HEK293 (cell line): ENCODE measurements at regions not wholly inside any gene's neighbourhood (a gene's known extent, or its start where the extent isn't known, plus 50 kb on each side); places are given as distances from the start of the nearest gene placed in this dataset.

Experiments used
- CTCF ChIP-seq: fragments of 450-650 bp; formaldehyde crosslinking; IDR thresholded peaks from 2 replicates; pipeline ENCODE4 v1.5.1; 2016; ENCODE audit warnings: missing biosample characterization, missing genetic modification characterization
- KLF9 ChIP-seq: fragments of 450-650 bp; formaldehyde crosslinking; IDR thresholded peaks from 2 replicates; pipeline ENCODE4 v1.5.1; 2016; ENCODE audit warnings: missing biosample characterization, missing genetic modification characterization, low read depth
- YY1 ChIP-seq: fragments of 450-650 bp; formaldehyde crosslinking; IDR thresholded peaks from 2 replicates; pipeline ENCODE4 v1.5.1; 2018; ENCODE audit warnings: missing biosample characterization, missing genetic modification characterization
- ZBTB7A ChIP-seq: fragments of 450-650 bp; formaldehyde crosslinking; IDR thresholded peaks from 2 replicates; pipeline ENCODE4 v1.5.1; 2016; ENCODE audit warnings: low read depth, missing biosample characterization, missing genetic modification characterization
- ZNF140 ChIP-seq: fragments of 450-650 bp; formaldehyde crosslinking; IDR thresholded peaks from 2 replicates; pipeline ENCODE4 v1.5.1; 2016; ENCODE audit warnings: missing biosample characterization, missing genetic modification characterization
- ZNF292 ChIP-seq: fragments of 450-650 bp; formaldehyde crosslinking; IDR thresholded peaks from 2 replicates; pipeline ENCODE4 v1.5.1; 2016; ENCODE audit warnings: low read depth, missing biosample characterization, missing genetic modification characterization, borderline replicate concordance
- ZNF335 ChIP-seq: fragments of 450-650 bp; formaldehyde crosslinking; conservative IDR thresholded peaks from 2 replicates; pipeline ENCODE4 v1.5.1; 2016; ENCODE audit warnings: missing biosample characterization, missing genetic modification characterization
- ZNF404 ChIP-seq: fragments of 450-650 bp; formaldehyde crosslinking; IDR thresholded peaks from 2 replicates; pipeline ENCODE4 v1.5.1; 2017; ENCODE audit warnings: missing biosample characterization, missing genetic modification characterization
- ZNF629 ChIP-seq: fragments of 450-650 bp; formaldehyde crosslinking; IDR thresholded peaks from 2 replicates; pipeline ENCODE4 v1.5.1; 2017; ENCODE audit warnings: missing biosample characterization, missing genetic modification characterization
- ZNF704 ChIP-seq: fragments of 450-650 bp; formaldehyde crosslinking; IDR thresholded peaks from 2 replicates; pipeline ENCODE4 v1.5.1; 2016; ENCODE audit warnings: missing biosample characterization, missing genetic modification characterization
- TF ChIP-seq, protein P1 (sequence below): sonication (generic); formaldehyde crosslinking; IDR thresholded peaks from 2 replicates; pipeline ENCODE4 v1.8.1; 2022; ENCODE audit warnings: mild to moderate bottlenecking, moderate library complexity, missing genetic modification reagents
- TF ChIP-seq, protein P2 (sequence below): fragments of 450-650 bp; formaldehyde crosslinking; IDR thresholded peaks from 2 replicates; pipeline ENCODE4 v1.5.1; 2017; ENCODE audit warnings: missing biosample characterization, missing genetic modification characterization

DNA sequence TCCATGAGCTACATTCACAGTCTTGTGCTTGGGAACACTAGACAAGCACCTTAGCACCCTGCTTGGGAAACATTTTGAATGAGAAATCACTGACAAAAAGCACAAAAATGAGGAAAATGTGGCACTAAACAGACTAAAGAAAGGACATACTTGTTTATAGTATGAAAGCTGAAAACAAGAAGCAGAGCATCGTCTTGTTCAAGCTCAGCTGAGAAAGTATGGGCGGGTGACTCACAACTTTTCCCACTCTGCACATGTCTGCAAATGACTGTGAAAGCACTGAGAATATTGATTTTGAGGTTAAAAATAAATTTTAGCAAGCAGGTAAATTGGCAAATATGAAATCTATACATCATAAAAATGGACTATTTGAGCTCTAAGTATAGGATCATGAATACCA lies 725.3 kb downstream of the COL12A1 start:
- TF ChIP-seq ZBTB7A (no peak), CTCF (tag by site-specific recombination) (no peak), KLF9 (no peak), YY1 (tag by site-specific recombination) (no peak), ZNF335 (no peak), ZNF629 (tag by site-specific recombination) (no peak), ZNF404 (tag by site-specific recombination) (no peak), ZNF140 (tag by site-specific recombination) (no peak), ZNF292 (no peak), ZNF704 (tag by site-specific recombination) (no peak)
- TF ChIP-seq, protein P1, sequence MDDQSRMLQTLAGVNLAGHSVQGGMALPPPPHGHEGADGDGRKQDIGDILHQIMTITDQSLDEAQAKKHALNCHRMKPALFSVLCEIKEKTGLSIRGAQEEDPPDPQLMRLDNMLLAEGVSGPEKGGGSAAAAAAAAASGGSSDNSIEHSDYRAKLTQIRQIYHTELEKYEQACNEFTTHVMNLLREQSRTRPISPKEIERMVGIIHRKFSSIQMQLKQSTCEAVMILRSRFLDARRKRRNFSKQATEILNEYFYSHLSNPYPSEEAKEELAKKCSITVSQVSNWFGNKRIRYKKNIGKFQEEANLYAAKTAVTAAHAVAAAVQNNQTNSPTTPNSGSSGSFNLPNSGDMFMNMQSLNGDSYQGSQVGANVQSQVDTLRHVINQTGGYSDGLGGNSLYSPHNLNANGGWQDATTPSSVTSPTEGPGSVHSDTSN (CRISPR knock-in tag): no peak
- TF ChIP-seq, protein P2, sequence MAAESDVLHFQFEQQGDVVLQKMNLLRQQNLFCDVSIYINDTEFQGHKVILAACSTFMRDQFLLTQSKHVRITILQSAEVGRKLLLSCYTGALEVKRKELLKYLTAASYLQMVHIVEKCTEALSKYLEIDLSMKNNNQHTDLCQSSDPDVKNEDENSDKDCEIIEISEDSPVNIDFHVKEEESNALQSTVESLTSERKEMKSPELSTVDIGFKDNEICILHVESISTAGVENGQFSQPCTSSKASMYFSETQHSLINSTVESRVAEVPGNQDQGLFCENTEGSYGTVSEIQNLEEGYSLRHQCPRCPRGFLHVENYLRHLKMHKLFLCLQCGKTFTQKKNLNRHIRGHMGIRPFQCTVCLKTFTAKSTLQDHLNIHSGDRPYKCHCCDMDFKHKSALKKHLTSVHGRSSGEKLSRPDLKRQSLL (tag by site-specific recombination): no peak
